ENCODE measurements at regions not wholly inside any gene's neighbourhood (a gene's known extent, or its start where the extent isn't known, plus 50 kb on each side); places are given as distances from the start of the nearest gene placed in this dataset.
"Not testable (repeated sequence)": the region's sequence is repeated elsewhere in the genome, so short reads cannot be mapped to it uniquely, and the experiment has no call there.

DNA sequence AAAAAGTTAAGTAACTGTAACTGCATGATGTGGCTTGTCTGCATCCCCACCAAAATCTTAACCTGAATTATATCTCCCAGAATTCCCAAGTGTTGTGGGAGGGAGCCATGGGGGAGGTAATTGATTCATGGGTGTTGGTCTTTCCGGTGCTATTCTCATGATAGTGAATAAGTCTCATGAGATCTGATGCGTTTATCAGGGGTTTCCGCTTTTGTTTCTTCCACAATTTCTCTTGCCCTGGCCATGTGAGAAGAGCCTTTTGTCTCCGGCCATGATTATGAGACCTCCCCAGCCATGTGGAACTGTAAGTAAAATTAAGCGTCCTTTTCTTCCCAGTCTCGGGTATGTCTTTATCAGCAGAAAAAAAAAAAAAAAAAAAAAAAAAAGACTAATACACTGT, 385.8 kb downstream of the SLITRK1 start:
- no peak for DNase-seq (ENCODE audit: low read depth, low spot score)

GRCh38 chr13:83485101-83485500, 397.2 kb downstream of the SLITRK1 start:
- DNase-seq (ENCODE audit: low read depth, low spot score): no peak

- no peak for DNase-seq (ENCODE audit: low read depth, low spot score)
Measured at GRCh38 chr13:83471011-83471410, 411.3 kb downstream of the SLITRK1 start.

- no peak for DNase-seq (ENCODE audit: low read depth, low spot score)
Measured at GRCh38 chr13:83470133-83470797, 412.0 kb downstream of the SLITRK1 start.

- no peak for DNase-seq (ENCODE audit: low read depth, low spot score)
Measured at GRCh38 chr13:83453723-83454122, 428.6 kb downstream of the SLITRK1 start.

DNA sequence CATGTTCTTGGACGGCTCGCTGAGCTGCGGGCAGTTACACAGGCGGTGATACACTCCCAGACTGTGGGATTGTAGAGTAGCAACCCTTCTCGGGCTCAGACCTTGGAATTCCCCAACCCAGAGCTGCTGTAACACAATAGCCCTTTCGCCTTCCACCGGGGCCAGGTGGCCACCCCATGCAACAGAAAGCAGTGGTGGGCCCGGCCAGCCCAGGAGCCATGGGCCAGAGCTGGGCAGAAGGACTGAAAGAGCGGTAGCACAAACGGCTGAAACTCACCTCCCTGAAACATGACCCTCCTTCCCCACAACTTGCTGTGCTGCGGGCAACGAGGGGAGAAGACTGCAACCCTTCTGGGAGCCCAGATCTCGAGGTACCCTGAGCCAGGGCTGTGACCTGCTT, 429.0 kb downstream of the SLITRK1 start:
- no peak for DNase-seq (ENCODE audit: low read depth, low spot score)

- DNase-seq (ENCODE audit: low read depth, low spot score): no peak
Measured at GRCh38 chr13:83452292-83452950, 429.9 kb downstream of the SLITRK1 start.

DNA sequence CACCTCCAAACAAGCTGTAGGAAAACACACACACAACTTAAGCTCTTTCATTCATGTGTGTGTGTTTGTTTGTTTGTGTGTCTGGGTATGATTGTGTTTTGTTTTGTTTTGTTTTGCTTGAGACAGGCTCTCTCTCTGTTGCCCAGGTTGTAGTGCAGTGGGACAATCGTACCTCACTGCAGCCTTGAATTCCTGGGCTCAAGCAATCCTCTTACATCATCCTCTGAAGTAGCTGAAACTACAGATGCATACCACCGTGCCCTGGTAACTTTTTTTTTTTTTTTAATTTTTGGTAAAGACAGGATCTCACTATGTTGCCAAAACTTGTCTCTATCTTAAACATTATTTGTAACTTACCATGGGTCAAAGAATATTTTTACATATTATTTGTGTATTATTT, 431.7 kb downstream of the SLITRK1 start:
- DNase-seq (ENCODE audit: low read depth, low spot score): no peak

DNA sequence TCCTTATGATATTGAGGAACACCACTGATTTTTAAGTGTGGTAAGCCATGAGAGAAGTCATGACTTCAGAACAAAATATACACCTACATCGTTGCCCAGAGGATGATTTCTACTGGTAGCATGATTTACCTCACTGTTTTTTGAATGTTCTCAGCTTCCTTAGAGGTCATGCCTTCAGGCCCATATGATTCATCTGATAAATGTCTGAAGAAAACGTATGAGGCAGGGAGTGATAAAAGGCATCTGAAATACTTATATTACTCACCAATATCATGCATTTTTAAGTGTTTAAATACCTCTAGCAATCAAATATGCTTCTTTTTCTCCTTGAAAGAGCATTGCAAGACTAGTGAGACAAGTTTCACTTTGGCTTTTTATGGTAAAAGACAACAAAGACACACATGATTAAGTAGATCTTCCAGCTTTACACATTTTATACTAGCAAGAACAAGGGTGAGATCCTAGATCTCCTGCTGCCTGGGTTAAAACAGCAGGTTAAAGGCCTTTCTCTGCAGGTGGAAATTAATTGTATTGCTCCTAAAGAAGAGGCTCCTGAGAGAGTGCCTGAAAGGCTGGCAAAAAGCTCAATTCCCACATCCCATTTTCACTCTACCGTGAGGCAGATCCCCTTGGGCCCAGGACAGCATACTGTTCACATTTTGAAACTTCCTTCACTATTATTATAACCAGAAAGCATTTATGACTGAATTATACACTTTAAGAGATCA, 432.4 kb downstream of the SLITRK1 start:
- no peak for DNase-seq (ENCODE audit: low read depth, low spot score)

DNA sequence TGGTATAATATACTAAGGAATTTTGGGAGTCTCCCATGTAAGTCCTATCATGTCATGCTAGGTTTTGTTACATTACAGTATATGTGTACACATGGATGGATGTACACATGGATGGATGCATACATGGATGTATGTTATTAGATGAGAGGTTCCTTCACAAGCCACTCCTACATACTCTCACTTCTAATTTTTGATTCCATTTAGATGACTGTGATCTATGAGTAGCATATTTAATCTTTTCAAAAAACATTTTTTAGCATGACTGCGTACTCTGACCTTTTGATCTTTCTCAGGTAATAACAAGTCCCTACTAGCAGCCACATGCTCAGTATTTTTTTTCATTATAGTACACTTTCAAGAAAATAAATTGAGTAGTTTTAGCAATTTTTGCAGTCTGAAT, 441.8 kb downstream of the SLITRK1 start:
- DNase-seq (ENCODE audit: low read depth, low spot score): no peak

DNA sequence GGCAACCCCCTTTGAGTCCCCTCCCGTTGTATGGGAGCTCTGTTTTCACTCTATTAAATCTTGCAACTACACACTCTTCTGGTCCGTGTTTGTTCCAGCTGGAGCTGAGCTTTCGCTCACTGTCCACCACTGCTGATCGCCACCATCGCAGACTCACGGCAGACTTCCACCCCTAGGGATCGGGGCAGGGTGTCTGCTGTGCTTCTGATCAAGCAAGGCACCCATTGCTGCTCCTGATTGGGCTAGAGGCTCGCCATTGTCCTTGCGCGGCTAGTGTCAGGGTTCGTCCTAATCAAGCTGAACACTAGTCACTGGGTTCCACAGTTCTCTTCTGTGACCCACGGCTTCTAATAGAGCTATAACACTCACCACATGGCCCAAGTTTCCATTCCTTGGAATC, 442.8 kb downstream of the SLITRK1 start:
- DNase-seq (ENCODE audit: low read depth, low spot score): not testable (repeated sequence)

- DNase-seq (ENCODE audit: low read depth, low spot score): no peak
Measured at GRCh38 chr13:83423861-83424260, 458.4 kb downstream of the SLITRK1 start.

DNA sequence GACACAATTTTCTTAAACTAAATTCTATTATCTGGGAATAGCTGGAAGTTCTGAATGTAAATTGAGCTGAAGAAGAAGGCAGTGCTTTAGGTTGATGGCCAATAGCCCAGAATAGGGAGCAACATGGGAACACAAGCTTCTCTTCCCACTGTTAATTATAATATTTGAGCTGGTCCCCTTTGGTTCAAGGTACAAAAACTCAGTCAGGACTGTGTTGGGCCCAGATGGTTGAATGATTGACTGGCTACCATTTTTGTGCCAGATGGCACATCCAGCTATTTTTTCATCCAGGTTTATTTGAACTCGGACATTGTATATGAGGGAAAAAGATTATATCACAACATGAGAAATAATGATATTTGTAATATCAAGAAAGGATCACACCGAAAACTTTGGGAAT, 458.9 kb downstream of the SLITRK1 start:
- no peak for DNase-seq (ENCODE audit: low read depth, low spot score)

- no peak for DNase-seq (ENCODE audit: low read depth, low spot score)
Measured at GRCh38 chr13:83414393-83414792, 467.9 kb downstream of the SLITRK1 start.

GRCh38 chr13:83386609-83387008, 495.7 kb downstream of the SLITRK1 start:
- no peak for DNase-seq (ENCODE audit: low read depth, low spot score)

GRCh38 chr13:83378908-83379307, 503.4 kb downstream of the SLITRK1 start:
- no peak for DNase-seq (ENCODE audit: low read depth, low spot score)

DNA sequence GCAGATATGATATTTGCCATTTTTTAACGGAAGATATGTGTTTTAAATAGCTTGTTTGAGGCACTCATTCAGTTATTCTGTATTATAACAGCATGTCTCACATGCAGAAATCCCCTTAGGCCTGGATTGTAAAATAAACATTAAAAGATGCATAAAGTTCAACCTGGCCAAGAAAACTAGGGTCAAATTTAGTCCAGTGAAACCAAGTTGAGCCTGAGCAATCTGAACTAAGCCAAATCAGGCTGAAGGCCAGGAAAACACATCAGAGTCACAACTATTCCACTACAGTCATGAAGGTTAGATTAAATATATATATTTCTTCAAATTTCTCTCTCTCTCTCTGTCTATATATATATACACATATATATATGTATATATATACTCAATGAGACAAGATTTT, 504.8 kb downstream of the SLITRK1 start:
- no peak for DNase-seq (ENCODE audit: low read depth, low spot score)

GRCh38 chr13:83372786-83373185, 509.5 kb downstream of the SLITRK1 start:
- DNase-seq (ENCODE audit: low read depth, low spot score): no peak

DNA sequence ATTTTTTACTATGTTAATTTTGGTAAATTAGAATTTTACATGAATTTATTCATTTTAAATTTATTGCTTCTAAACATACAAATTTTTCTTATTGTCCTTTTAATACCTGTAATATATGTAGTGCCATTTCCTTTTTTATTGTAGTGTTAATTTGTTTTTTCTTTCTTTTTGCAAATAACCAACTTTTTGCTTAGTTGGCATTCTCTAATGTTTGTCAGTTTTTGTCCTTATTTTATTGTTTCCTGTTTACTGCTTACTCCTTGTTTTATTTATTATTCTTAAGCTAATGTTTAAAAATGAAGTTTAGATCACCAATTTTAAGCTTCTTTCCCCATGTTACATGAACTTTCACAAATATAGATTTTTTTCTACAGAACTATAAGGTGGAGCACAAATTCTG, 516.6 kb downstream of the SLITRK1 start:
- DNase-seq (ENCODE audit: low read depth, low spot score): no peak

DNA sequence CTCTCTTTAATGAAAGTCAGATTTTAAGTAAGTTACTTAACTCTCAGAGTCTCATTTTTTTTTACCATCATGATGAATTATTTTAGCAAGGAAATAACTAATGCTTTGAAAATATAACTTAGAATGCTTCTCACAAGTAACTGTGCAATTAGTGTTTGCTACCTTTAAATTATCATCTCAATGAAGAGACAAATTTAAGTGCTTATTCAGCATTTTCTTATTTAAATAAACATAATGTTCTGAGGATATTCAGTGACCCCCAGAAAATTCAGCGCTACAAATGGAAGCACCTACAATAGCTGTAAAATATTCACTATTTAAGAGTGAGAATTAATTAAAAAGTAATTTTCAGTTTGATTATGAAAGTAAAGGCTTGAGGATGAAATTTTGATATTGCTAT, 527.2 kb downstream of the SLITRK1 start:
- DNase-seq (ENCODE audit: low read depth, low spot score): no peak

DNA sequence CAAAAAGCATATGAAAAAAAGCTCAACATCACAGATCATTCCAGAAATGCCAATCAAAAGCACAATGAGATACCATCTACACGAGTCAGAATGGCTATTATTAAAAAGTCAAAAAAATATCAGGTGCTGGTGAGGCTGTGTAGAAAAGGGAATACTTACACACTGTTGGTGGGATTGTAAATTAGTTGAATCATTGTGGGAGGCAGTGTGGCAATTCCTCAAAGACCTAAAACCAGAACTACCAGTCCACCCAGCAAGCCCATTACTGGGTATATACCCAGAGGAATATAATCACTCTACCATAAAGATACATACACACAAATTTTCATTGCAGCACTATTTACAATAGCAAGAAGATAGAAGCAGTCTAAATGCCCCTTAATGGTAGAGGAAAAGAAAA, 529.9 kb downstream of the SLITRK1 start:
- DNase-seq (ENCODE audit: low read depth, low spot score): no peak

DNA sequence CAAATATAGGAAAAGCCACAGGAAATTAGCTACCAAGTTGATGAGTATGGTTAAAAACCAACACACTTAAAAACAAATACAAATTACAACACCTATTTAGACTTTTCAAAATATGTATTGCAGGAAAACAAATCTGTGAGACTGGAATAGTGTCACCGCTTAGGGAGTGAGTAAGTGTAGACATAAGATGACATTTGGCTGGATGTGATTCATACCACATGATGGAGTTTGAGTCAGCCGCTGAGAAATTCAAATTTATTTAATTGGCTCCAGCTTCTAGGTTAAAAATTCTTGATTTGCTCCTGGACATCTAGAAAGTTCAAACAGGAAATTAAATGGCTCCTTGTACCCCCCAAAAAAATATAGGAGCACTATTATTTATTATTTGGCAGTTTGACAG, 531.7 kb downstream of the SLITRK1 start:
- DNase-seq (ENCODE audit: low read depth, low spot score): no peak

- no peak for DNase-seq (ENCODE audit: low read depth, low spot score)
Measured at GRCh38 chr13:83344518-83344917, 537.8 kb downstream of the SLITRK1 start.
